22Rv1 (cell line): ENCODE measurements at regions not wholly inside any gene's neighbourhood (a gene's known extent, or its start where the extent isn't known, plus 50 kb on each side); places are given as distances from the start of the nearest gene placed in this dataset.

Experiments
- H3K27ac ChIP-seq: fragments of 450-650 bp; 2 replicates; pipeline ENCODE4 v1.5.1; 2017
- CTCF ChIP-seq: fragments of 450-650 bp; IDR thresholded peaks from 2 replicates; pipeline ENCODE4 v1.5.1; 2017; ENCODE audit warnings: mild to moderate bottlenecking
- ZFX ChIP-seq: fragments of 450-650 bp; IDR thresholded peaks from 2 replicates; pipeline ENCODE4 v1.6.1; 2017; ENCODE audit warnings: antibody characterized with exemption, borderline replicate concordance

- TF ChIP-seq CTCF, result no peak
- no peak for TF ChIP-seq ZFX
- H3K27ac ChIP-seq, result no peak overlapping the region
These were observed 134.4 kb upstream of the LMO4 start for GRCh38 chr1:87194271-87194774.

- TF ChIP-seq ZFX (no peak), CTCF (no peak)
- no peak overlapping the region for H3K27ac ChIP-seq
These were observed 133.8 kb upstream of the LMO4 start for GRCh38 chr1:87194856-87195255.

GRCh38 chr1:87196110-87196827 lies 132.4 kb upstream of the LMO4 start:
- no peak for TF ChIP-seq ZFX
- no peak for TF ChIP-seq CTCF
- no peak overlapping the region for H3K27ac ChIP-seq

- no peak overlapping the region for H3K27ac ChIP-seq
- TF ChIP-seq ZFX (no peak), CTCF (no peak)
These were observed 131.5 kb upstream of the LMO4 start for GRCh38 chr1:87197156-87197555.

GRCh38 chr1:87197641-87198040 lies 131.0 kb upstream of the LMO4 start:
- no peak for TF ChIP-seq ZFX
- no peak for TF ChIP-seq CTCF
- H3K27ac ChIP-seq, result no peak overlapping the region

GRCh38 chr1:87200875-87201638 lies 127.6 kb upstream of the LMO4 start:
- H3K27ac ChIP-seq, result no peak overlapping the region
- no peak for TF ChIP-seq ZFX
- TF ChIP-seq CTCF, result no peak

GRCh38 chr1:87201768-87202167 lies 126.9 kb upstream of the LMO4 start:
- no peak overlapping the region for H3K27ac ChIP-seq
- no peak for TF ChIP-seq ZFX
- no peak for TF ChIP-seq CTCF
